ENCODE measurements at regions not wholly inside any gene's neighbourhood (a gene's known extent, or its start where the extent isn't known, plus 50 kb on each side); places are given as distances from the start of the nearest gene placed in this dataset.

GRCh38 chr2:67917332-67918054 lies 145.3 kb downstream of the C1D start:
- DNase-seq (ENCODE audit: low spot score): no peak

GRCh38 chr2:67918471-67918870 lies 144.3 kb downstream of the C1D start:
- DNase-seq (ENCODE audit: low spot score): no peak

GRCh38 chr2:67919490-67919889 lies 143.3 kb downstream of the C1D start:
- DNase-seq (ENCODE audit: low spot score): no peak

GRCh38 chr2:67922080-67922785 lies 140.6 kb downstream of the C1D start:
- DNase-seq (ENCODE audit: low spot score): no peak

GRCh38 chr2:67923696-67924095 lies 139.1 kb downstream of the C1D start:
- no peak for DNase-seq (ENCODE audit: low spot score)

- DNase-seq (ENCODE audit: low spot score): no peak
Measured at GRCh38 chr2:67927501-67927900, 135.3 kb downstream of the C1D start.

- DNase-seq (ENCODE audit: low spot score): no peak
Measured at GRCh38 chr2:67930156-67930555, 132.6 kb downstream of the C1D start.

GRCh38 chr2:67936969-67937368 lies 125.8 kb downstream of the C1D start:
- DNase-seq (ENCODE audit: low spot score): no peak

GRCh38 chr2:67938053-67938452 lies 124.8 kb downstream of the C1D start:
- no peak for DNase-seq (ENCODE audit: low spot score)

GRCh38 chr2:67945056-67945455 lies 117.7 kb downstream of the C1D start:
- no peak for DNase-seq (ENCODE audit: low spot score)

GRCh38 chr2:67945940-67946339 lies 116.9 kb downstream of the C1D start:
- no peak for DNase-seq (ENCODE audit: low spot score)

- DNase-seq (ENCODE audit: low spot score): no peak
Measured at GRCh38 chr2:67948057-67948456, 114.7 kb downstream of the C1D start.

- DNase-seq (ENCODE audit: low spot score): no peak
Measured at GRCh38 chr2:67948506-67948905, 114.3 kb downstream of the C1D start.

- DNase-seq (ENCODE audit: low spot score): no peak
Measured at GRCh38 chr2:67950018-67950417, 112.8 kb downstream of the C1D start.

GRCh38 chr2:67950919-67951318 lies 111.9 kb downstream of the C1D start:
- no peak for DNase-seq (ENCODE audit: low spot score)

GRCh38 chr2:67952066-67952465 lies 110.7 kb downstream of the C1D start:
- no peak for DNase-seq (ENCODE audit: low spot score)

GRCh38 chr2:67954093-67954748 lies 108.6 kb downstream of the C1D start:
- DNase-seq (ENCODE audit: low spot score): no peak

- no peak for DNase-seq (ENCODE audit: low spot score)
Measured at GRCh38 chr2:67955748-67956603, 106.8 kb downstream of the C1D start.

GRCh38 chr2:67965246-67965645 lies 97.6 kb downstream of the C1D start:
- no peak for DNase-seq (ENCODE audit: low spot score)

- DNase-seq (ENCODE audit: low spot score): no peak
Measured at GRCh38 chr2:67970071-67970470, 92.7 kb downstream of the C1D start.

- DNase-seq (ENCODE audit: low spot score): no peak
Measured at GRCh38 chr2:67970542-67970941, 92.3 kb downstream of the C1D start.
